ENCODE measurements at regions not wholly inside any gene's neighbourhood (a gene's known extent, or its start where the extent isn't known, plus 50 kb on each side); places are given as distances from the start of the nearest gene placed in this dataset.

GRCh38 chr6:128663238-128663637, 142.8 kb upstream of the PTPRK start:
- DNase-seq: no peak

GRCh38 chr6:128659878-128660622, 139.7 kb upstream of the PTPRK start:
- DNase-seq: no peak

- DNase-seq: no peak
Observed at GRCh38 chr6:128659276-128659675, 138.9 kb upstream of the PTPRK start.

- DNase-seq: peak; percentile 18
Observed at GRCh38 chr6:128657181-128657580, 136.8 kb upstream of the PTPRK start.

GRCh38 chr6:128655978-128656498, 135.6 kb upstream of the PTPRK start:
- peak; percentile 95 for DNase-seq

- DNase-seq: no peak
Observed at GRCh38 chr6:128648022-128648598, 127.7 kb upstream of the PTPRK start.

GRCh38 chr6:128642132-128642531, 121.7 kb upstream of the PTPRK start:
- DNase-seq: no peak

- DNase-seq: no peak
Observed at GRCh38 chr6:128641703-128642102, 121.3 kb upstream of the PTPRK start.

- DNase-seq: no peak
Observed at GRCh38 chr6:128638817-128639216, 118.4 kb upstream of the PTPRK start.

GRCh38 chr6:128635219-128635618, 114.8 kb upstream of the PTPRK start:
- no peak for DNase-seq

- no peak for DNase-seq
Observed at GRCh38 chr6:128632131-128632530, 111.7 kb upstream of the PTPRK start.

- DNase-seq: no peak
Observed at GRCh38 chr6:128631031-128631430, 110.6 kb upstream of the PTPRK start.

GRCh38 chr6:128630213-128630612, 109.8 kb upstream of the PTPRK start:
- DNase-seq: peak; percentile 12

- no peak for DNase-seq
Observed at GRCh38 chr6:128617285-128617684, 96.9 kb upstream of the PTPRK start.

GRCh38 chr6:128616342-128616741, 95.9 kb upstream of the PTPRK start:
- no peak for DNase-seq

GRCh38 chr6:128606611-128607010, 86.2 kb upstream of the PTPRK start:
- DNase-seq: no peak

- peak; percentile 11 for DNase-seq
Observed at GRCh38 chr6:128605961-128606360, 85.6 kb upstream of the PTPRK start.

- no peak for DNase-seq
Observed at GRCh38 chr6:128601060-128601459, 80.7 kb upstream of the PTPRK start.

GRCh38 chr6:128600397-128600951, 80.1 kb upstream of the PTPRK start:
- DNase-seq: peak; percentile 95

GRCh38 chr6:128599036-128599435, 78.6 kb upstream of the PTPRK start:
- no peak for DNase-seq

- no peak for DNase-seq
Observed at GRCh38 chr6:128598571-128598970, 78.2 kb upstream of the PTPRK start.

- no peak for DNase-seq
Observed at GRCh38 chr6:128597956-128598355, 77.6 kb upstream of the PTPRK start.

GRCh38 chr6:128597004-128597403, 76.6 kb upstream of the PTPRK start:
- DNase-seq: no peak

- no peak for DNase-seq
Observed at GRCh38 chr6:128595544-128595943, 75.1 kb upstream of the PTPRK start.

All from EL (cell line).